T1000 (cell line): ENCODE measurements at regions not wholly inside any gene's neighbourhood (a gene's known extent, or its start where the extent isn't known, plus 50 kb on each side); places are given as distances from the start of the nearest gene placed in this dataset.

Experiments
- DNase-seq: peaks from one replicate; lab custom pipeline; 2025; ENCODE audit warnings: mixed read lengths; lab: John Stamatoyannopoulos, UW

- no peak for DNase-seq
Observed at GRCh38 chr1:67615886-67616285, 69.1 kb upstream of the GADD45A start.

GRCh38 chr1:67616394-67616985, 68.5 kb upstream of the GADD45A start:
- no peak for DNase-seq

GRCh38 chr1:67618285-67619018, 66.5 kb upstream of the GADD45A start:
- DNase-seq: no peak

GRCh38 chr1:67619080-67619479, 65.9 kb upstream of the GADD45A start:
- no peak for DNase-seq

- DNase-seq: no peak
Observed at GRCh38 chr1:67623906-67624305, 61.1 kb upstream of the GADD45A start.

GRCh38 chr1:67624680-67625079, 60.3 kb upstream of the GADD45A start:
- DNase-seq: no peak

- DNase-seq: peak; percentile 24
Observed at GRCh38 chr1:67626090-67626860, 58.7 kb upstream of the GADD45A start.

GRCh38 chr1:67626861-67627235, 58.2 kb upstream of the GADD45A start:
- no peak for DNase-seq

GRCh38 chr1:67627336-67627735, 57.7 kb upstream of the GADD45A start:
- no peak for DNase-seq

- DNase-seq: no peak
Observed at GRCh38 chr1:67627906-67628305, 57.1 kb upstream of the GADD45A start.

GRCh38 chr1:67629370-67630075, 55.5 kb upstream of the GADD45A start:
- no peak for DNase-seq

GRCh38 chr1:67630438-67631045, 54.5 kb upstream of the GADD45A start:
- DNase-seq: no peak

- no peak for DNase-seq
Observed at GRCh38 chr1:67632356-67632755, 52.6 kb upstream of the GADD45A start.

GRCh38 chr1:67632811-67633655, 52.0 kb upstream of the GADD45A start:
- DNase-seq: no peak

GRCh38 chr1:67634396-67634935, 50.5 kb upstream of the GADD45A start:
- DNase-seq: no peak

- no peak for DNase-seq
Observed at GRCh38 chr1:67635055-67635809, 49.8 kb upstream of the GADD45A start.
